Thyroid gland (tissue), 4 donors: ENCODE measurements at regions not wholly inside any gene's neighbourhood (a gene's known extent, or its start where the extent isn't known, plus 50 kb on each side); places are given as distances from the start of the nearest gene placed in this dataset. TPM values are rescaled to one million over a fixed set of nuclear protein-coding genes. Genes with fewer than 3 reads are reported as not detected.

ENCODE experiments used
- DNase-seq, 2 donors: peaks; one replicate each; pipeline ENCODE4 v3.0.0-alpha.2; 2019
- H3K27ac ChIP-seq, 3 donors: fragments of 200-600 bp; sonication (generic); 1 replicate in 2 of 3; 2 replicates in 1 of 3; pipeline ENCODE4 v1.5.1; 2016 to 2019; ENCODE audit warnings: mild to moderate bottlenecking in 1 of 3, moderate library complexity in 1 of 3
- H3K27me3 ChIP-seq: fragments of 200-600 bp; sonication (generic); one replicate; pipeline ENCODE4 v1.5.1; 2019
- H3K36me3 ChIP-seq, 2 donors: fragments of 200-600 bp; sonication (generic); one replicate each; pipeline ENCODE4 v1.5.1; 2016 to 2019
- H3K4me1 ChIP-seq, 2 donors: fragments of 200-600 bp; sonication (generic); one replicate each; pipeline ENCODE4 v1.5.1; 2017 to 2019
- H3K4me3 ChIP-seq, 3 donors: fragments of 200-600 bp; sonication (generic); replicated peaks in 1 of 3; 1 replicate in 2 of 3; 2 replicates in 1 of 3; pipeline ENCODE4 v1.5.1; 2016; ENCODE audit warnings: mild to moderate bottlenecking in 1 of 3
- H3K9me3 ChIP-seq: fragments of 200-600 bp; sonication (generic); one replicate; pipeline ENCODE4 v1.5.1; 2017
- CTCF ChIP-seq, 6 experiments: fragments of 200-600 bp in 3 of 6; fragments of 450-650 bp in 3 of 6; sonication (generic) in 3 of 6; IDR thresholded peaks; one replicate each; pipeline ENCODE4 v1.5.1; 2016 to 2019; ENCODE audit warnings: antibody characterized with exemption in 6 of 6, mild to moderate bottlenecking in 2 of 6, inconsistent platforms in 1 of 6, moderate library complexity in 1 of 6
- POLR2A ChIP-seq, 2 donors: fragments of 450-650 bp; IDR thresholded peaks; one replicate each; pipeline ENCODE4 v1.6.1; 2017; ENCODE audit warnings: antibody characterized with exemption in 2 of 2, mild to moderate bottlenecking in 2 of 2, moderate library complexity in 1 of 2
- WGBS, 2 donors: methylation state at CpG; one replicate each; pipeline ENCODE4 v1.1.5; 2017; 5-methylcytosine and 5-hydroxymethylcytosine counted together
- intact Hi-C: fragments of 100-400 bp; cut with DNase I; formaldehyde crosslinking; loops from one replicate; pipeline ENCODE4 v1.15.1; 2023
- small RNA-seq: library from RNA; depleted of rRNA; stranded (forward); fragments of <200 nt; gene quantifications from one replicate; pipeline ENCODE3, GENCODE V24; 2016

- no peak overlapping the region for H3K27ac ChIP-seq
- no peaks in the 10 kb centered on the region for H3K4me1 ChIP-seq
- H3K27me3 ChIP-seq: no peaks in the 10 kb centered on the region
- DNase-seq: no peak
- H3K4me3 ChIP-seq: no peak overlapping the region
- no peaks in the 10 kb centered on the region for H3K36me3 ChIP-seq
- H3K9me3 ChIP-seq: no peaks in the 10 kb centered on the region
- TF ChIP-seq POLR2A (IDR thresholded peaks at IDR 0.05) (no peak), CTCF (IDR thresholded peaks at IDR 0.05) (no peak)
- intact Hi-C loops: no loop called here
- WGBS, 2 donors: 90 to 93% methylated on average over 5 of the region's 5 CpGs
Measured at GRCh38 chr5:174785120-174785680, 60.8 kb downstream of the MSX2 start.

Small RNA genes in the stretch of these regions (small RNA-seq; reads per million reads assigned to genes)
- gene AC008413.1: not detected
